ENCODE measurements at regions not wholly inside any gene's neighbourhood (a gene's known extent, or its start where the extent isn't known, plus 50 kb on each side); places are given as distances from the start of the nearest gene placed in this dataset.

- DNase-seq = no peak
Measured at GRCh38 chr10:123421461-123421860, 244.7 kb upstream of the GPR26 start.

GRCh38 chr10:123422261-123422660, 243.9 kb upstream of the GPR26 start:
- no peak for DNase-seq

GRCh38 chr10:123424537-123424936, 241.6 kb upstream of the GPR26 start:
- no peak for DNase-seq

GRCh38 chr10:123425680-123426079, 240.5 kb upstream of the GPR26 start:
- DNase-seq = no peak

- no peak for DNase-seq
Measured at GRCh38 chr10:123427165-123427786, 238.9 kb upstream of the GPR26 start.

- no peak for DNase-seq
Measured at GRCh38 chr10:123428391-123428790, 237.8 kb upstream of the GPR26 start.

GRCh38 chr10:123429706-123430221, 236.4 kb upstream of the GPR26 start:
- DNase-seq = no peak

GRCh38 chr10:123433539-123433938, 232.6 kb upstream of the GPR26 start:
- DNase-seq = no peak

GRCh38 chr10:123434435-123435039, 231.6 kb upstream of the GPR26 start:
- DNase-seq = no peak

GRCh38 chr10:123442901-123443300, 223.3 kb upstream of the GPR26 start:
- no peak for DNase-seq

GRCh38 chr10:123443924-123444323, 222.2 kb upstream of the GPR26 start:
- no peak for DNase-seq

- DNase-seq = no peak
Measured at GRCh38 chr10:123445261-123445775, 220.8 kb upstream of the GPR26 start.

- DNase-seq = no peak
Measured at GRCh38 chr10:123446449-123447156, 219.6 kb upstream of the GPR26 start.

- no peak for DNase-seq
Measured at GRCh38 chr10:123449234-123449962, 216.8 kb upstream of the GPR26 start.

GRCh38 chr10:123450956-123451605, 215.1 kb upstream of the GPR26 start:
- DNase-seq = no peak

- DNase-seq = no peak
Measured at GRCh38 chr10:123451618-123452245, 214.4 kb upstream of the GPR26 start.

- DNase-seq = no peak
Measured at GRCh38 chr10:123454987-123455386, 211.2 kb upstream of the GPR26 start.

GRCh38 chr10:123455861-123456260, 210.3 kb upstream of the GPR26 start:
- no peak for DNase-seq

GRCh38 chr10:123458933-123459332, 207.2 kb upstream of the GPR26 start:
- DNase-seq = no peak

- no peak for DNase-seq
Measured at GRCh38 chr10:123459371-123460091, 206.6 kb upstream of the GPR26 start.

- no peak for DNase-seq
Measured at GRCh38 chr10:123462246-123462645, 203.9 kb upstream of the GPR26 start.
